HepG2 (cell line): ENCODE measurements at regions not wholly inside any gene's neighbourhood (a gene's known extent, or its start where the extent isn't known, plus 50 kb on each side); places are given as distances from the start of the nearest gene placed in this dataset.

Experiments used
- POLR2AphosphoS5 ChIP-seq: IDR thresholded peaks from 2 replicates; pipeline ENCODE4 v1.6.1; 2012; ENCODE audit warnings: low read depth, low read length
- TCF7L2 ChIP-seq: IDR thresholded peaks from 2 replicates; pipeline ENCODE4 v1.6.1; 2011; ENCODE audit warnings: mild to moderate bottlenecking, low read depth, low read length, moderate library complexity
- YY1 ChIP-seq: IDR thresholded peaks from 2 replicates; pipeline ENCODE4 v1.6.1; 2011; ENCODE audit warnings: low read length, low read depth, moderate library complexity, mild to moderate bottlenecking; ENCODE audit not compliant: insufficient read depth, insufficient replicate concordance
- ZNF326 ChIP-seq: sonication (generic); formaldehyde crosslinking; IDR thresholded peaks from 2 replicates; pipeline ENCODE4 v1.4.0; 2020; ENCODE audit warnings: missing genetic modification reagents, borderline replicate concordance
- TF ChIP-seq, protein P1 (sequence below): sonication (generic); formaldehyde crosslinking; IDR thresholded peaks from 2 replicates; pipeline ENCODE4 v1.4.0; 2020; ENCODE audit warnings: low read depth, missing genetic modification reagents

DNA sequence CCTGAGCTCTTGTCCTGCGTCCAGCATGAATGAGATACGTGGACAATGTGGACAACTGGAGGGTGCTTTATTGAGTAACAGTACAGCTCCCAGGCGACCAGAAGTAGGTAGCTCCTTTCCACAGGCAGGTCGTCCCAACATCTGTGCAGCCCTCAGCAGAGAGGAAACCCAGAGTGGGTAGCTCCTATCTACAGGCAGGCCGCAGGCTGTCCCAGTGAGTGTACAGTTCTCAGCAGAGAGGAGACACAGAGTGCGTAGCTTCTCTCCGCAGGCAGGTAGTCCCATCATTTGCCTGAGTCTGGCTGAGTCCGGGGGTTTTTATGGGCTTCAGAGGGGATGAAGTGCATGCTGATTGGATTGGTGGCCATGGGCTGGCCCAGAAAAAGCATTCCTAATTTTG is 373.3 kb downstream of the CHSY3 start:
- TF ChIP-seq TCF7L2 (no peak), YY1 (no peak), ZNF326 (CRISPR knock-in tag) (no peak), POLR2AphosphoS5 (no peak)
- TF ChIP-seq, protein P1, sequence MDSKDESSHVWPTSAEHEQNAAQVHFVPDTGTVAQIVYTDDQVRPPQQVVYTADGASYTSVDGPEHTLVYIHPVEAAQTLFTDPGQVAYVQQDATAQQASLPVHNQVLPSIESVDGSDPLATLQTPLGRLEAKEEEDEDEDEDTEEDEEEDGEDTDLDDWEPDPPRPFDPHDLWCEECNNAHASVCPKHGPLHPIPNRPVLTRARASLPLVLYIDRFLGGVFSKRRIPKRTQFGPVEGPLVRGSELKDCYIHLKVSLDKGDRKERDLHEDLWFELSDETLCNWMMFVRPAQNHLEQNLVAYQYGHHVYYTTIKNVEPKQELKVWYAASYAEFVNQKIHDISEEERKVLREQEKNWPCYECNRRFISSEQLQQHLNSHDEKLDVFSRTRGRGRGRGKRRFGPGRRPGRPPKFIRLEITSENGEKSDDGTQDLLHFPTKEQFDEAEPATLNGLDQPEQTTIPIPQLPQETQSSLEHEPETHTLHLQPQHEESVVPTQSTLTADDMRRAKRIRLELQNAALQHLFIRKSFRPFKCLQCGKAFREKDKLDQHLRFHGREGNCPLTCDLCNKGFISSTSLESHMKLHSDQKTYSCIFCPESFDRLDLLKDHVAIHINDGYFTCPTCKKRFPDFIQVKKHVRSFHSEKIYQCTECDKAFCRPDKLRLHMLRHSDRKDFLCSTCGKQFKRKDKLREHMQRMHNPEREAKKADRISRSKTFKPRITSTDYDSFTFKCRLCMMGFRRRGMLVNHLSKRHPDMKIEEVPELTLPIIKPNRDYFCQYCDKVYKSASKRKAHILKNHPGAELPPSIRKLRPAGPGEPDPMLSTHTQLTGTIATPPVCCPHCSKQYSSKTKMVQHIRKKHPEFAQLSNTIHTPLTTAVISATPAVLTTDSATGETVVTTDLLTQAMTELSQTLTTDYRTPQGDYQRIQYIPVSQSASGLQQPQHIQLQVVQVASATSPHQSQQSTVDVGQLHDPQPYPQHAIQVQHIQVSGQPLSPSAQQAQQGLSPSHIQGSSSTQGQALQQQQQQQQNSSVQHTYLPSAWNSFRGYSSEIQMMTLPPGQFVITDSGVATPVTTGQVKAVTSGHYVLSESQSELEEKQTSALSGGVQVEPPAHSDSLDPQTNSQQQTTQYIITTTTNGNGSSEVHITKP (CRISPR knock-in tag): no peak
